OCI-LY3 (cell line): ENCODE measurements at regions not wholly inside any gene's neighbourhood (a gene's known extent, or its start where the extent isn't known, plus 50 kb on each side); places are given as distances from the start of the nearest gene placed in this dataset.

Experiments used
- EZH2phosphoT487 ChIP-seq: fragments of 200-600 bp; shearing (Covaris generic); IDR thresholded peaks from 2 replicates; pipeline ENCODE4 v1.6.1; 2018; ENCODE audit warnings: antibody characterized with exemption, mixed run types, low read depth
- TF ChIP-seq, protein P1 (sequence below): fragments of 200-600, 300-600 bp; sonication (generic); IDR thresholded peaks from 2 replicates; pipeline ENCODE4 v1.5.1; 2014; ENCODE audit warnings: antibody characterized with exemption, low read length, low read depth

DNA sequence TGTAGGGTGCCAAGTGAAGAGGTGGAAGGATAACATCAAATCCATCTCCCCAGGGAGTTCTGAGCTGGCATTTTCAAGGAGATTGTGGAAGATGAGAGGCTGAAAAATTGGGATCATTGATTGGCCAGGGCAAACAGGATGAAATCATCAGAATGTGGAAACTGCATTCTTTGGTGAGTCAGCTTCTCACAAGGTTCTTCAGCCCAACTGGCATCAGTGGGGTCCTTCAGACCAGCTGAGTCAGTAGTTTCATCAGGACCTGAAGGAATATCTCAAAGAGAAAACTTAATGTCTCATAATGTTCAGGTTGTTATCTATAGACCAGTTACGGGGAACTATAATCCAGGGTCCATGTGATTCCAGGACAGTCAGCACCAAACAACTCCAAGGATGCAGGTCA, 195.8 kb downstream of the HAO1 start:
- TF ChIP-seq, protein P1, sequence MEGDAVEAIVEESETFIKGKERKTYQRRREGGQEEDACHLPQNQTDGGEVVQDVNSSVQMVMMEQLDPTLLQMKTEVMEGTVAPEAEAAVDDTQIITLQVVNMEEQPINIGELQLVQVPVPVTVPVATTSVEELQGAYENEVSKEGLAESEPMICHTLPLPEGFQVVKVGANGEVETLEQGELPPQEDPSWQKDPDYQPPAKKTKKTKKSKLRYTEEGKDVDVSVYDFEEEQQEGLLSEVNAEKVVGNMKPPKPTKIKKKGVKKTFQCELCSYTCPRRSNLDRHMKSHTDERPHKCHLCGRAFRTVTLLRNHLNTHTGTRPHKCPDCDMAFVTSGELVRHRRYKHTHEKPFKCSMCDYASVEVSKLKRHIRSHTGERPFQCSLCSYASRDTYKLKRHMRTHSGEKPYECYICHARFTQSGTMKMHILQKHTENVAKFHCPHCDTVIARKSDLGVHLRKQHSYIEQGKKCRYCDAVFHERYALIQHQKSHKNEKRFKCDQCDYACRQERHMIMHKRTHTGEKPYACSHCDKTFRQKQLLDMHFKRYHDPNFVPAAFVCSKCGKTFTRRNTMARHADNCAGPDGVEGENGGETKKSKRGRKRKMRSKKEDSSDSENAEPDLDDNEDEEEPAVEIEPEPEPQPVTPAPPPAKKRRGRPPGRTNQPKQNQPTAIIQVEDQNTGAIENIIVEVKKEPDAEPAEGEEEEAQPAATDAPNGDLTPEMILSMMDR: no peak
- no peak for TF ChIP-seq EZH2phosphoT487
